AG08396 (cell line): ENCODE measurements at regions not wholly inside any gene's neighbourhood (a gene's known extent, or its start where the extent isn't known, plus 50 kb on each side); places are given as distances from the start of the nearest gene placed in this dataset.
"Not testable (repeated sequence)": the region's sequence is repeated elsewhere in the genome, so short reads cannot be mapped to it uniquely, and the experiment has no call there.

Experiments used
- DNase-seq: peaks from one replicate; pipeline ENCODE4 v3.0.0; 2012; ENCODE audit warnings: low spot score, mixed read lengths

- DNase-seq, result no peak
Measured at GRCh38 chr3:5476403-5476802, 288.9 kb downstream of the EDEM1 start.

DNA sequence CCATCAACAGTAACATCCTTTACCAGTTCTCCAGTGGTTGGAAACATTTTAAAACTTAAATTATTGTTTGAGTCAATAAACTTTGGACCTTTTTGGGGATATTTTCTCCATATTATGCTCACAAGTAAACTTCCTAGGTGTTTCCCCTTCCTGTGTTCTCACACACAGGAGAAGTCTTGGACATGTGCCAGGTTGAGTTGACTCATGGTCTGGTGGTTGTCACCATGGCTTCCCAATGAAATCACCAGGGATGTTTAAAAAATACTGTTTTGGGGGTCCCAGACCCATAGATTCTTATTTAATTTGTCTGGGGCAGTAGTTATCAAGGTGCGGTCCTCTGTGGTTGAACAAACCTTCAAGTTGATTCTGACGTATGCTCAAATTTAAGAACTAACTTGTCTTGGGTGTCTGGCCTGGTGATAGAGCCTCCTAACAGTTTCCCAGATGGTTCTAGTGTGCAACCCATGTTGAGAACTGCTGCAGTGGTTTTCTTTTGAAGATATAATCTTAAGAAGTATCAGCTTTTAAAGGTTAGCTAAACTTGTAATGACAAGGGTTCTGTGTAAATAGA lies 291.8 kb downstream of the EDEM1 start:
- DNase-seq, result no peak

- DNase-seq, result no peak
Measured at GRCh38 chr3:5480190-5480589, 292.7 kb downstream of the EDEM1 start.

- no peak for DNase-seq
Measured at GRCh38 chr3:5485427-5485826, 297.9 kb downstream of the EDEM1 start.

DNA sequence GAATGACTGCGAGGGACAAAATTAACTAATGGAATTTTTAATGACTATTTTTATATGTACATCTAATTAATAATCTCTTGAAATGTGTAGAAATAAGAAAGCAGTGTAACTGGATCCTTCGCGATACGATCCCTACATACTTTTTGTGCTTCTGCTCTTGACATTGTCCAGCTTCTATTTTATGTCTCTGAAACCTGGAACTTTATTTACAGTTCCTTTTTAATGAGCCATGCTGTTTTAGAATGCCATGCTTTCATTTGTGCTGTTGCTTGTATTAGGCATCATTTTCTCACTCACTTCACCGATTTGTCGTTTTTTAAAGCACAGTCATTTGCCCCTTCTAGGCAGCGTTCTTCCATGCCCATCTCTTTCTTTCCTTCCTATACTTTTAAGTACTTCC lies 301.3 kb downstream of the EDEM1 start:
- DNase-seq, result no peak

GRCh38 chr3:5489536-5489935 lies 302.0 kb downstream of the EDEM1 start:
- DNase-seq, result no peak

DNA sequence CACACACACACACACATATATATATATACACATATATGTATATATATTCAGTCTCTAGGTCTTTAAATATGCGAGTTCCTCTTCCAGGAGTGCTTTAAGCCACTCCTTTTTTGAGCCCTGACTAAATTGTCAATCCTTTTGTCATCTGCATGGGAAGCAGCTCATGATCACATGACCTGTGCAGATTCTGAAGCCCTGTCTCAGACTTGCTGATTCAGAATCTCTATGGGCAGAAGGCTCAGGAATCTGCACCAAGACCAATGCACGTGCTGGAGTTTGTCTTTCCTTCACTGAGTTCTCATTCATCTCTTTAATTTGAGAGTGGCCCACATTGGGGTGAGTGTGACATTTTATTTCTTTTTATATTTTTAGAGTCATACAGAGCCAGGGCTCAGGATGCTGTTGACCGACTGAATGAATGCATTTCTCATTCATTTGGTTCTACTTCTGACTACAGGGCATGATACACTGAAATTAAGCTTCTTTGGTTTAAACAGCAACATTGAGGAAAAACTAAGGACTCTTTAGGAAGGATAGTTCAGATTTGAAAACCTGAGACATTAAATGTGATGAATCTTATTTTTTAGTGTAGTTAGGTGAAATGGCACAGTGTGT lies 307.5 kb downstream of the EDEM1 start:
- DNase-seq, result no peak

DNA sequence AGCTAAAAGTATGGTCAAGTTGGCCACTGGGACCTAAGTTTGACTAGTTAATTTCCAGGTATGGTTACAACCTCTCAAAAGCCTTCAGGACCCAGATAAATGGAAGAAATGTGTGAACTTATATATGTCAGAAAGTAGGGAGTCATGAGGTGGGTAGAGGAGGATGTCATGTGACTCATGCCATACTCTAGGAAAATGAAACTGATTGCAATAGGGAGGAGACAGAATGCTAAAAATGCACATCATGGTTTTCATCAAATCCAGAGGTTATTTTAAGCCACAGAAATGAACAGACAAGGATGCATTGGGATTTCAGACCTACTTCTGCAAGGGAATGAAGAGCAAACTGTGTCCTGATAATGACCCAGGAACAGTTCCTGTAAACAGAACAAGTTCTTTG lies 310.0 kb downstream of the EDEM1 start:
- no peak for DNase-seq

DNA sequence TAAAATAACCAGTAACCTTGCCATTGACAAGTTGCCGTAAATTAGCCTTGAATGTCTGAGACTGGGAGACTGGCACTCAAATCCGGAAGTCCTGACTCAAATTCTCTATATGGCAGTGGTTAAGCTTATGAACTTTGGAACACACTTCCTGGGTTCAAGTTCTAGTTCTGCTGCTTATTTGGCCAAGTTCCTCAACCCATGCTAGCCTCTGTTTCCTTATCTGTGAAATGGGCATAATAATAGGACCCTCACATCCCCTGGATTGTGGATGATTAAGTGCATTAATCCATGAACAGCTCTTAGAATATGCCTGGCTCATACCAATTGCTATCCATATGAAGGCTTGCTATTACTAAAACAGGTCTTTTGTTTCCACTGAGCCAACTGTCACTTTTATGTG lies 311.5 kb downstream of the EDEM1 start:
- DNase-seq, result no peak

DNA sequence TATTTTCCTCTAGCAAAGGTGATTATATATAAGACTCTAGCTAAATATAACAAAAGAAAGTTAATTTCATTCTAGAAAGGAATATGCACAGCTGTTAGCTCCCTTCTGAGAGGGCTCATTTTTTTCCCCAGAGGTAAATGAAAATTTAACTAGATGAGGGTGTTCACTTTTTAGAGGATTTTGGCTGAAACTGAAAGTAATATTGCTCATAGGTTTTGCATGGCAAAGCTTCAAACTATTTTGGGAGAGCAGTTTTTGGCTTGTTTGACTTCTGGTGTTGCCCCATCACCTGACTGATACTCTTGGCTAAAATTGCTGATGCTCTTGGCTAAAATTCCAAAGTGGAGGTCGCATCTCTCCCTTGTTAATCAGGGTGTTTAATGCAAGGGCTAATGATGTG lies 311.9 kb downstream of the EDEM1 start:
- DNase-seq, result no peak

- DNase-seq, result no peak
Measured at GRCh38 chr3:5503136-5503535, 315.6 kb downstream of the EDEM1 start.

- DNase-seq, result no peak
Measured at GRCh38 chr3:5504135-5504534, 316.6 kb downstream of the EDEM1 start.

- DNase-seq, result no peak
Measured at GRCh38 chr3:5505163-5505562, 317.7 kb downstream of the EDEM1 start.

GRCh38 chr3:5505997-5506396 lies 318.5 kb downstream of the EDEM1 start:
- no peak for DNase-seq

DNA sequence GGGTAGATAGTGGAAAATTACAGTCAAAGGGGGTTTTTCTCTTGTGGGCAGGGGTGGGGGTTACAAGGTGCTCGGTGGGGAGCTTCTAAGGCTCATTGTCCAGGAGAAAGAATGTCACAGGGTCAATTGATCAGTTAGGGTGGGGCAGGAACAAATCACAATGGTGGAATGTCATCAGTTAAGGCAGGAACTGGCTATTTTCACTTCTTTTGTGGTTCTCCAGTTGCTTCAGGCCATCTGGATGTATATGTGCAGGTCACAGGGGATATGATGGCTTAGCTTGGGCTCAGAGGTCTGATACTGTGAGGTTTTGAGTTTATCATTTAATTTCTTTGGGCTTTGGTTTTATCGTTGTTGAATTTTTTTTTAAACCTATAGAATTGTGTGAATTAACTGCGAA lies 321.4 kb downstream of the EDEM1 start:
- DNase-seq, result not testable (repeated sequence)

DNA sequence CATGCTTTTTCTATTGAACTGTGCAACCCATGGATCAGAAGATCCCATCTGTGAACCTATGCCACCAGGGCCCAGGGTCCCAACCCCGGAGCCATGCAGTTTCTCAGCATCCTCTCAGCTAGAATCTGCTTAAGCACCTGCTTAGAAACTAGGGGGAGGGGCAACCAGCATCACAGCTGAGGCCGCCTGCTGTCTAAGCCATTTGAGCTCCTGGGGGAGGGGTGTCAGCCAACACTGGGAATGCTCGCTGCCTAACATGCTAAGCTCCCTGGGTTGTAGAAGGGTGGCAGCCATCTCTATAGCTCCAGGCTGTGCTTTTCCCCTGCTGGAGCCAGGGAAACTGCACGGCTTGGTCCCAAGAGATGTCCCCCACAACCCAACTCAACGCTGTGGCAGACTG lies 322.8 kb downstream of the EDEM1 start:
- no peak for DNase-seq

GRCh38 chr3:5517921-5518320 lies 330.4 kb downstream of the EDEM1 start:
- no peak for DNase-seq

DNA sequence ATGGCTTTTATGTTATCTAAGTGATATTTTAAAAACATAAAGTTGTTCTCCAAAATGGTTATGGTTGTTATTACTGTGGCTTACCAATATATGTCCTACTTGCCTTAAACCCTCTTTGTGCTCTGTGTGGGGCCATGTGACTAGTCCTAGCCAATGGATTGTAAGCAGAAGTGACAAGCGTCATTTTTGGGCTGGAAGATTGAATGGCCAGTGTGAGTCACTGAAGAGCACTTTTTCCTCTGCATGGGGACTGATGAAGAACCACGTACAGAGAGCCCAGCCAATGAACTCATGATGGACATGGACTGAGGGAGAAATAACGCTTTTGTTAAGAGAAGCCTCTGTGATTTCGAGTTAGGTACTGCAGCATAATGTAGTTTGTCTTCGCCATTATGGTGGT lies 332.7 kb downstream of the EDEM1 start:
- DNase-seq, result no peak

DNA sequence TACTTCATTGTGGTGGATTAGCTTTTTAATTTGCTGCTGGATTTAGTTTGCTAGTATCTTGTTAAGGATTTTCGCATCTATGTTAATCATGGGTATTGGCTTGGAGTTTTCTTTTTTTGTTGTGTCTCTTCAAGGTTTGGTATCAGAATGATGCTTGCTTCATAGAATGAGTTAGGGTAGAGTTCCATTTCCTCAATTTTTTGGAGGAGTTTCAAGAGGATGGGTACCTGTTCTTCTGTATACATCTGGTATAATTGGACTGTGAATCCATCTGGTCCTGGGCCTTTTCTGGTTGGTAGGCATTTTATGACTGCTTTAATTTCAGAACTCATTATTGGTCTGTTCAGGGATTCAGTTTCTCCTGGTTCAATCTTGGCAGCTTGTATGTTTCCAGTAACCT lies 335.6 kb downstream of the EDEM1 start:
- DNase-seq, result no peak

DNA sequence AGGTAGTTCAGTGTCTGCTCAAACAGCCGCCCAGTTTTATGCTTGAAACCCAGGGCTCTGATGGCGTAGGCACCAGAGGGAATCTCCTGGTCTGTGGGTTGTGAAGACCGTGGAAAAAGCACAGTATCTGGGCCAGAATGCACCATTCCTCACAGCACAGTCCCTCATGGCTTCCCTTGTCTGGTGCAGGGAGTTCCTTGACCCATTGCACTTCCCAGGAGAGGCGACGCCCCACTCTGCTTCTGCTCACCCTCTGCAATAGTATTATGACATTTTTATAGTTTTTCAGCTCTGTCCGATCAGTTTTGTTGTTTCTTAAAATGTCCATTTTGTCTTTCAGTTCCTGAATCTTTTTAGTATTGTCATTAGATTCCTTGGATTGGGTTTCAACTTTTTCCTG lies 343.5 kb downstream of the EDEM1 start:
- no peak for DNase-seq

- DNase-seq, result no peak
Measured at GRCh38 chr3:5531741-5532290, 344.3 kb downstream of the EDEM1 start.

- no peak for DNase-seq
Measured at GRCh38 chr3:5540532-5540931, 353.0 kb downstream of the EDEM1 start.

- no peak for DNase-seq
Measured at GRCh38 chr3:5542472-5542871, 355.0 kb downstream of the EDEM1 start.

DNA sequence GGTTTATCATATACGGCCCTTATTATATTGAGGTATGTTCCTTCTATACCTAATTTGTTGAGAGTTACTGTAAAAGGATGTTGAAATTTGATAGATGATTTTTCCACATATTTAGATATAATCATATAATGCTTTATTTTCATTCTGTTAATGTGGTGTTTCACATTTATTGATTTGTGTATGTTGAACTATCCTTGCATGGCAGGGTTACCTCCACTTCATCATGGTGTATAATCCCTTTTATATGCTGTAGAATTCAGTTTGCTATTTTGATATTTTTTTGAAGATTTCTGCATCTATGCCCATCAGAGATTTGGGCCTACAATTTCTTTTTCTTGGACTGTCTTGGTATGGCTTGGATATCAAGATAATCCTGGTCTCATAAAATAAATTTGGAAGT lies 355.5 kb downstream of the EDEM1 start:
- no peak for DNase-seq
